22Rv1 (cell line): ENCODE measurements at regions not wholly inside any gene's neighbourhood (a gene's known extent, or its start where the extent isn't known, plus 50 kb on each side); places are given as distances from the start of the nearest gene placed in this dataset.
"Not testable (repeated sequence)": the region's sequence is repeated elsewhere in the genome, so short reads cannot be mapped to it uniquely, and the experiment has no call there.

ENCODE experiments used
- ZFX ChIP-seq: fragments of 450-650 bp; IDR thresholded peaks from 2 replicates; pipeline ENCODE4 v1.6.1; 2017; ENCODE audit warnings: antibody characterized with exemption, borderline replicate concordance
- TF ChIP-seq, protein P1 (sequence below): fragments of 450-650 bp; IDR thresholded peaks from 2 replicates; pipeline ENCODE4 v1.5.1; 2017; ENCODE audit warnings: mild to moderate bottlenecking

GRCh38 chr15:22252521-22252920, 172.2 kb downstream of the OR4M2 start:
- TF ChIP-seq, protein P1, sequence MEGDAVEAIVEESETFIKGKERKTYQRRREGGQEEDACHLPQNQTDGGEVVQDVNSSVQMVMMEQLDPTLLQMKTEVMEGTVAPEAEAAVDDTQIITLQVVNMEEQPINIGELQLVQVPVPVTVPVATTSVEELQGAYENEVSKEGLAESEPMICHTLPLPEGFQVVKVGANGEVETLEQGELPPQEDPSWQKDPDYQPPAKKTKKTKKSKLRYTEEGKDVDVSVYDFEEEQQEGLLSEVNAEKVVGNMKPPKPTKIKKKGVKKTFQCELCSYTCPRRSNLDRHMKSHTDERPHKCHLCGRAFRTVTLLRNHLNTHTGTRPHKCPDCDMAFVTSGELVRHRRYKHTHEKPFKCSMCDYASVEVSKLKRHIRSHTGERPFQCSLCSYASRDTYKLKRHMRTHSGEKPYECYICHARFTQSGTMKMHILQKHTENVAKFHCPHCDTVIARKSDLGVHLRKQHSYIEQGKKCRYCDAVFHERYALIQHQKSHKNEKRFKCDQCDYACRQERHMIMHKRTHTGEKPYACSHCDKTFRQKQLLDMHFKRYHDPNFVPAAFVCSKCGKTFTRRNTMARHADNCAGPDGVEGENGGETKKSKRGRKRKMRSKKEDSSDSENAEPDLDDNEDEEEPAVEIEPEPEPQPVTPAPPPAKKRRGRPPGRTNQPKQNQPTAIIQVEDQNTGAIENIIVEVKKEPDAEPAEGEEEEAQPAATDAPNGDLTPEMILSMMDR = not testable (repeated sequence)
- not testable (repeated sequence) for TF ChIP-seq ZFX
